ENCODE measurements at regions not wholly inside any gene's neighbourhood (a gene's known extent, or its start where the extent isn't known, plus 50 kb on each side); places are given as distances from the start of the nearest gene placed in this dataset.

GRCh38 chr12:24177889-24178288 is 228.4 kb upstream of the SOX5 start:
- intact Hi-C loops (cut with micrococcal nuclease): no loop called here

- intact Hi-C loops (cut with micrococcal nuclease): no loop called here
Measured at GRCh38 chr12:24175929-24176328, 226.5 kb upstream of the SOX5 start.

- intact Hi-C loops (cut with micrococcal nuclease): no loop called here
Measured at GRCh38 chr12:24175284-24175683, 225.8 kb upstream of the SOX5 start.

- intact Hi-C loops (cut with micrococcal nuclease): no loop called here
Measured at GRCh38 chr12:24173067-24173466, 223.6 kb upstream of the SOX5 start.

- intact Hi-C loops (cut with micrococcal nuclease): no loop called here
Measured at GRCh38 chr12:24172773-24173066, 223.2 kb upstream of the SOX5 start.

- intact Hi-C loops (cut with micrococcal nuclease): no loop called here
Measured at GRCh38 chr12:24172031-24172772, 222.7 kb upstream of the SOX5 start.

GRCh38 chr12:24155042-24155441 is 205.6 kb upstream of the SOX5 start:
- intact Hi-C loops (cut with micrococcal nuclease): no loop called here

GRCh38 chr12:24153079-24153478 is 203.6 kb upstream of the SOX5 start:
- intact Hi-C loops (cut with micrococcal nuclease): no loop called here

GRCh38 chr12:24152270-24152669 is 202.8 kb upstream of the SOX5 start:
- intact Hi-C loops (cut with micrococcal nuclease): no loop called here

- intact Hi-C loops (cut with micrococcal nuclease): no loop called here
Measured at GRCh38 chr12:24143928-24144327, 194.5 kb upstream of the SOX5 start.

- intact Hi-C loops (cut with micrococcal nuclease): no loop called here
Measured at GRCh38 chr12:24139035-24139434, 189.6 kb upstream of the SOX5 start.

- intact Hi-C loops (cut with micrococcal nuclease): no loop called here
Measured at GRCh38 chr12:24138041-24138440, 188.6 kb upstream of the SOX5 start.

GRCh38 chr12:24135158-24135850 is 185.8 kb upstream of the SOX5 start:
- intact Hi-C loops (cut with micrococcal nuclease): no loop called here

- intact Hi-C loops (cut with micrococcal nuclease): no loop called here
Measured at GRCh38 chr12:24134092-24134491, 184.6 kb upstream of the SOX5 start.

GRCh38 chr12:24133384-24133783 is 183.9 kb upstream of the SOX5 start:
- intact Hi-C loops (cut with micrococcal nuclease): no loop called here

GRCh38 chr12:24127919-24128721 is 178.7 kb upstream of the SOX5 start:
- intact Hi-C loops (cut with micrococcal nuclease): no loop called here

GRCh38 chr12:24125280-24125679 is 175.8 kb upstream of the SOX5 start:
- intact Hi-C loops (cut with micrococcal nuclease): no loop called here

GRCh38 chr12:24121911-24122310 is 172.4 kb upstream of the SOX5 start:
- intact Hi-C loops (cut with micrococcal nuclease): no loop called here

- intact Hi-C loops (cut with micrococcal nuclease): no loop called here
Measured at GRCh38 chr12:24118668-24119067, 169.2 kb upstream of the SOX5 start.

GRCh38 chr12:24116548-24116947 is 167.1 kb upstream of the SOX5 start:
- intact Hi-C loops (cut with micrococcal nuclease): no loop called here

GRCh38 chr12:24113701-24114100 is 164.2 kb upstream of the SOX5 start:
- intact Hi-C loops (cut with micrococcal nuclease): no loop called here

GRCh38 chr12:24111616-24112015 is 162.1 kb upstream of the SOX5 start:
- intact Hi-C loops (cut with micrococcal nuclease): no loop called here
